ENCODE measurements at regions not wholly inside any gene's neighbourhood (a gene's known extent, or its start where the extent isn't known, plus 50 kb on each side); places are given as distances from the start of the nearest gene placed in this dataset.

DNA sequence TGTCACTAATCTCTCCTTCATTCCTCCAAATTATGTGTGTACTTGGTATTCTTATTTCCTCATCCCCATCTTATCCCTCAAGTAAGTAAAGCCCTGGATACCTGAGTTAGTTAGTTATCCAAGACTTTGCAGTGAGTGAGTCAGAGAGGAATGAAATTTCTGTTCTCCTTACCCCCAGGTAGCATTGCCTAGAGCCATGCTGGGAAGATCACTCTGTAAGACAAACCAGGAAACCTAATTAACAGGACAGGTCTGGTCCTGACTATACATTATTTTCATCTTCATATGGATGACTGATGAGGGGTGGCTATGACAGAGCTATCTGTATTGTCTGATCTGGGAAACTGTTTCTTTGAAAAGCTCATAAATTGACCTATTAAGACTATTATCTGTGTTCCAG is 55.0 kb upstream of the ITGA6 start:
- no peak for DNase-seq

DNA sequence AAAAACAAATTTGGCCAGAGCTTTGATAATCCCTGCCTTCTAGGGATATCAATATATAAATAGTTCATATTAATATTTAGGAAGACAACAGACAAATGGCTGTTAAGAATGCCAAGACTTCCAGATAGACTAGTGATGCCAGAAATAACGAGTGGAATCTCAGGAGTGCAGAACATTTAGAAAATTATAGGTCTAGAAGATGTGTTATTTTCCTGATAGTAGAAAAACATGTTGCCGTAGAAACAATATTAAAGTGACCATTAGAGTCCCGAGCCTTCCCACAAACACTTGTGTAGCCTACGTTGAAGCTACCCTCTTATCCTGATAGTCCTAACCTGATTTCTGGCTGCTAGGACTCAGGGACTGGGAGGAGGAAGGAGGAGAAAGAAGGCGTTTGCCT is 54.3 kb upstream of the ITGA6 start:
- DNase-seq = no peak

DNA sequence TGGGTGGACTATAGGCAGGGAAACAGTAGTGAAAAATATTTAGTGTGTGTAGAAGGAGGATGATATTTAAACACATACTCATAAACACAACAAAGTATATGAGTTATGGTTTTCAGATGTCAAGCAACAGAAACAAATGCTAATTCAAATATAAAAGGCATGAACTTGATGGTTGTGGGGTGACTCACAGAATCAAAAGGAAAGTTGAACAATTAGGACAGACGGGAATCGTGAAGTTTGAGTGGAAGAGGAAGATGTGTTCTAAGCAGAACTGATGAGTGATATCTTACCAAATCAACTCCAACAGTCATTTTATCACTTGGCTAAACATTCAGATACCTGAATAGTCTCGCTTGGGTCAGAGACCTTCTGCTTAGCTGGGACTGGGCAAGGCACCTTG is 53.6 kb upstream of the ITGA6 start:
- no peak for DNase-seq

DNA sequence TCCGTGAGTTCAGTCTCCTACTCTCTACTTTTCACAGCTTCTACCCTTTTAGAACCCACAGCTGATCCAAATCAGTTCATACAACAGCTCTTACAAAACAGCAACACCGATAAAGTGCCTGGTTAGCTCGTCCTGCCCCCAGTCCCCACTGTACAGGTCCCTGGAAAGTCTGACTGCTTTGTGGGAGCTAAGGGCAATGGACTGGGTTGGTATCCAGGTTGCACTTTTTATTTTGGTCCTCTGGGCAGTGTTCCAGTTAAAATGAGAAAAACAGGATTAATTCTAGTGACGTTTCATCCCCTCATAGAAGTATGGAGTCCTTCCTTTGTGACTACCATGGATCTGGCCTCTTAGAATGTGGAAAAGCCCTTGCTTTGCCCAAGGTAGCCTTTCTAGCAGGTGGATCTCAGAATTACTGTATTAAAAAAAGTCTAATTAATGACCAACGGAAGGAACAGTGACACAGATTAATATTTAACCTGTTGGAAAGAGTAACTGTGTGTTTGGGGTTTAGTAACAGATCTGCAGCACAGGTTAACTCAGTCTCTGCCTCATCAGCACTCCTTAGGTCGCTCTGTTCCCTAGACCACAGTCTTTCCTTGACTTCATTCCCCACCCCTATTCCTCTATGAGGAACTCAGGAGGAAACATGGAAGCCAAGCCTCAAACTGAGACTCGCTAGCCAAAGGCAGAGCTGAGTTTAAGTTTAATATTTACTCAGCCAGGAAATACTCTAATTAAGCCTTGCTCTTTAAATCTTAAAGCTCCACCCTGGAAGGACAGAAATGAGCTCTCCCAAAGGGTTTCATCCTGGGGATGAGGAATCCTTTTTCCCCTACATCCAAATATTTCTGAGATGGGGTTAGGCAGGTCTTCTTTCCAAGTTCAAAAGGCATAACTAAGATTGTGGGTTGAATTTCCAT is 52.8 kb upstream of the ITGA6 start:
- no peak for DNase-seq

DNA sequence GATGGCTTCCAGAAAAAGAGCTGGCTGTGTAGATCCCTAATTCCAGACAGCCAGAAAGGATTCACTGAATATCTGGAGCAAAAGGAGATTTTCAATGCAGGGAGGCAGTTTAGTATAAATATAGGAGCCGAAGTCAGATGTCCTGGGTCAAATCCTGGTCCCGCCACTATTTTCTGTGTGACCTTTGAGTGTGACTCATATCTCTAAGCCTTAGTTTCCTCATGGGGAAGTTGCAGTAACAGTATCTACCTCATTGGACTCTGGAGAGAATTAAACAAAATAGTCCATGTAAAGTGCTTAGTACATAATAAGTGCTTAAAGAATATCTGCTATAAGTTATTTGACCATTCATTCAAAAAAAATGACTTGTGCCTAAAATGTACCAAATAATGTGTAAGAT is 52.1 kb upstream of the ITGA6 start:
- no peak for DNase-seq

DNA sequence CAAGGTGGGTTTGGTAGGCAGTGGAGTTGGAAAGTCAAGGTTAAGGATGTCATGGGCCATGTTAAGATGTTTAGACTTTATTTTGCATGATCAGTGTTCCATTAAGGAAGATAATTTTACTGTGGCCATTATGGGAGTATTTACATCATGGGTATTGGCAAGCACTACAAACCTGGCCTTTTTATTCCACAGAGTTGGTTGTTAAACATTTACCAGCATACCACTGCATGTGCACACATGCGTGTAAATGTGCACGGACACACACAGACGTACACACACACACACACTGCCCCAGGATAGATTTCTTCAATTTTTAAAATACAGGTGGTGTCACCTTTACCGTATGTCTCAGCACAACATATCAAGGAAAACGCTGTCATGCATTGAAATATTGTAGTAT is 51.4 kb upstream of the ITGA6 start:
- no peak for DNase-seq

DNA sequence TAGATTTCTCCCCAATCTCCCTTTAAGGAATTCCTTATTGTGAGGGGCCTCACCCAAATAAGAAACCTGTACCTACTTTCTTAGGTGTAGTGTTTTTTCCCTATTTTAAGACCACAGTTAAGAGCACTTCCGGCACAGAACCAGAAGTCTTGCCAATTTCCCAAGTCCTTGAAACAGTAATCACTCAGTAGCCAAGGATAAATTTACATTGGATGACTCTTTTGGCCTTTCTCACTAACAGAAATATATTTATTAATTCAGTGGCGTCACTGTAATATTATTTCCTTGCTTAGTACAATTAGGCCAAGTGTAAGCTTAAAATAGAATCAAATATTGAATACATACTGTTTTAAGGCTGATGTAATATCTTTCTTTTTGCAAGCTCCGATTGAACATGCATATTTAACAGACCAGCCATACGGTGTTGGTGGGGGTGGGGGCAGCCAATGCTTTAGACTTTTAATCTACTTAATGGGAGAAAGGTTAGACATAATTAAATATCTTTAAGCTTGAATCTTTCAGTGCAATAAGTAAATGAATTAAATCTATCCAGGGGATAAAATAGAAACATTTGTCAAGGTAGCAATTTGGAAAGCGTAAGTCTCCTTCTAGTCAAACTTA is 50.8 kb upstream of the ITGA6 start:
- DNase-seq = no peak

DNA sequence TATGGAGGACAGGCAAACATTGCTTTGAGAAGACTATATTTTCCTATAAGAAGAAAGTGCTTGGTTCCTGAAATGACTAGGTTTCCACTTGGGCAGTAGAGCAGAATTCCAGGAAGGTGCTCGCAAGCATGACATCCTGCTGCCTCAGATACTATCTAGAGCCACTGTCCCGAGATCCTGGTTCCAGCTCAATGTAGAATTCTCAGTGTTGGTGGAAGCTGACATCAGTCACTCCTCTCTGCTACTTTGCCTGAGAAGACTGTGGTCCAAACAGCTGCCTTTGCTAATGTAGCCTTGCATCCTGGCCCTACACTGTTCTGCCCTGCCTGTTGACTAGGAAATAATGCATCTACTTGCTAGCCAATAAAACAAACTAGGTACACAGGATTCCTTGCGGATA is 50.0 kb upstream of the ITGA6 start:
- no peak for DNase-seq

Data from NCI-H1436 (cell line).